ENCODE measurements at regions not wholly inside any gene's neighbourhood (a gene's known extent, or its start where the extent isn't known, plus 50 kb on each side); places are given as distances from the start of the nearest gene placed in this dataset.
"Not testable (repeated sequence)": the region's sequence is repeated elsewhere in the genome, so short reads cannot be mapped to it uniquely, and the experiment has no call there.

DNA sequence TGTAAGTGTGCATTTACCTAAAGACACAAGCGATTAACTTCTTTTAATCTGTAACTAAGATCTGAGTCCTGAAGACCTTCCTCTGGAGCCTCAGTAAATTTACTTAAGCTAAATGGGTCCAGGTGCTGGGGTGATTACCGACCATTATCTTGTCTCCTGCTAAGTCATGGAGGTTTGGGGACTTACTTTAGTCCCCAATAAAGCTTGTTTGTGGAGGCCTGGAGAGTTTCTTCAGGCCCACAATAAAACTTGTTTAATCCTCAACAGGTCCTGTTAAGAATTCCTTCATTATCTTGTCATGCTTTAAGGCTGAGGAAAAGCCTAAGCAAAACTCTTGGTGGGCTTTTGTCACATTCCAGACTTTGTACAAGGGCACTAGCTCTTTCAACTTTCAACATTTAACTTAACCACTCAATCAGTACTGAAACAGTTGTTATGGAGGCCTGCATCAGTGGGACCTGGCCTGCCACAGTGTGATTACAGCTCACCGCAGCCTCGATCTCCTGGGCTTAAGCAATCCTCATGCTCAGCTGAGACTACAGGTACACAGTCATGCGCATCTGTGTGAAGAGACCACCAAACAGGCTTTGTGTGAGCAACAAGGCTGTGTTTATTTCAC is 84.0 kb downstream of the FMO4 start:
- H3K27ac ChIP-seq: no peak overlapping the region
- H3K27me3 ChIP-seq (ENCODE audit: low read depth): no peaks in the 10 kb centered on the region
- H3K4me1 ChIP-seq: no peaks in the 10 kb centered on the region
- DNase-seq (no peak), ATAC-seq (no peak)
- H3K4me3 ChIP-seq: no peak overlapping the region
- no peaks in the 10 kb centered on the region for H3K36me3 ChIP-seq
- TF ChIP-seq, protein P1, sequence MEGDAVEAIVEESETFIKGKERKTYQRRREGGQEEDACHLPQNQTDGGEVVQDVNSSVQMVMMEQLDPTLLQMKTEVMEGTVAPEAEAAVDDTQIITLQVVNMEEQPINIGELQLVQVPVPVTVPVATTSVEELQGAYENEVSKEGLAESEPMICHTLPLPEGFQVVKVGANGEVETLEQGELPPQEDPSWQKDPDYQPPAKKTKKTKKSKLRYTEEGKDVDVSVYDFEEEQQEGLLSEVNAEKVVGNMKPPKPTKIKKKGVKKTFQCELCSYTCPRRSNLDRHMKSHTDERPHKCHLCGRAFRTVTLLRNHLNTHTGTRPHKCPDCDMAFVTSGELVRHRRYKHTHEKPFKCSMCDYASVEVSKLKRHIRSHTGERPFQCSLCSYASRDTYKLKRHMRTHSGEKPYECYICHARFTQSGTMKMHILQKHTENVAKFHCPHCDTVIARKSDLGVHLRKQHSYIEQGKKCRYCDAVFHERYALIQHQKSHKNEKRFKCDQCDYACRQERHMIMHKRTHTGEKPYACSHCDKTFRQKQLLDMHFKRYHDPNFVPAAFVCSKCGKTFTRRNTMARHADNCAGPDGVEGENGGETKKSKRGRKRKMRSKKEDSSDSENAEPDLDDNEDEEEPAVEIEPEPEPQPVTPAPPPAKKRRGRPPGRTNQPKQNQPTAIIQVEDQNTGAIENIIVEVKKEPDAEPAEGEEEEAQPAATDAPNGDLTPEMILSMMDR (IDR thresholded peaks at IDR 0.05): no peak
- intact Hi-C loops (cut with DNase I): no loop called here
- no peaks in the 10 kb centered on the region for H3K9me3 ChIP-seq

- H3K27ac ChIP-seq: no peak overlapping the region
- intact Hi-C loops (cut with DNase I): no loop called here
- no peak for DNase-seq
These were observed 81.9 kb upstream of the PRRC2C start for GRCh38 chr1:171403393-171403792.

GRCh38 chr1:171405391-171405714 is 80.0 kb upstream of the PRRC2C start:
- DNase-seq (no peak), ATAC-seq (no peak)
- intact Hi-C loops (cut with DNase I): no loop called here
- Histone ChIP-seq H3K27ac (no peak overlapping the region), H3K27me3 (ENCODE audit: low read depth) (no peaks in the 10 kb centered on the region), H3K36me3 (no peaks in the 10 kb centered on the region), H3K4me1 (no peaks in the 10 kb centered on the region), H3K4me3 (no peak overlapping the region), H3K9me3 (no peaks in the 10 kb centered on the region)
- TF ChIP-seq, protein P1 (IDR thresholded peaks at IDR 0.05): no peak

More at GRCh38 chr1:171403393-171403792, 81.9 kb upstream of the PRRC2C start:
- H3K27me3 ChIP-seq (ENCODE audit: low read depth): no peaks in the 10 kb centered on the region
- no peaks in the 10 kb centered on the region for H3K9me3 ChIP-seq
- no peaks in the 10 kb centered on the region for H3K4me1 ChIP-seq
- H3K36me3 ChIP-seq: no peaks in the 10 kb centered on the region
- TF ChIP-seq, protein P1 (IDR thresholded peaks at IDR 0.05): no peak
- no peak for ATAC-seq
- H3K4me3 ChIP-seq: no peak overlapping the region

DNA sequence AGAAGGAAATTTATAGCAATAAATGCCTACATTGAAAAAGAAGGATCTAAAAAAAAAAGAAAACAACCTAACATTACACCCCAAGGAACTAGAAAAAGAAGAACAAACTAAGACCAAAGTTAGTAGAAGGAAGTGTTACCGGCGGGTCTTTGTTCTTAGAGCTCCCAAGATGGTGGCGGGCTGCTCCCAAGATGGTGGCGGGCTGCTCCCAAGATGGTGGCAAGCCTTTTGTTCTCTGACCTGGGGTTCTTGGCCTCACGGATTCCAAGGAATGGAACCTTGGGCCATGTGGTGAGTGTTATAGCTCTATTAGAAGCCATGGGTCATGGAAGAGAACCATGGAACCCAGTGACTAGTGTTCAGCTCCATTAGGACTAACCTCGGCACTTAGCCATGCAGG is 71.8 kb upstream of the PRRC2C start:
- intact Hi-C loops (cut with DNase I); H3K27ac ChIP-seq; DNase-seq; ATAC-seq; H3K9me3 ChIP-seq; H3K36me3 ChIP-seq; H3K4me3 ChIP-seq; H3K27me3 ChIP-seq (ENCODE audit: low read depth); H3K4me1 ChIP-seq: not testable (repeated sequence)

- H3K4me3 ChIP-seq: no peak overlapping the region
- no peaks in the 10 kb centered on the region for H3K36me3 ChIP-seq
- DNase-seq (no peak), ATAC-seq (no peak)
- no peaks in the 10 kb centered on the region for H3K9me3 ChIP-seq
- no peaks in the 10 kb centered on the region for H3K4me1 ChIP-seq
- intact Hi-C loops (cut with DNase I): no loop called here
- no peaks in the 10 kb centered on the region for H3K27me3 ChIP-seq (ENCODE audit: low read depth)
- TF ChIP-seq, protein P1 (IDR thresholded peaks at IDR 0.05): no peak
- no peak overlapping the region for H3K27ac ChIP-seq
These were observed 66.8 kb upstream of the PRRC2C start for GRCh38 chr1:171418546-171418945.

- H3K4me3 ChIP-seq: no peak overlapping the region
- TF ChIP-seq, protein P1 (IDR thresholded peaks at IDR 0.05): no peak
- H3K9me3 ChIP-seq: no peaks in the 10 kb centered on the region
- H3K27ac ChIP-seq: no peak overlapping the region
- no peaks in the 10 kb centered on the region for H3K4me1 ChIP-seq
- ATAC-seq: no peak
- no peaks in the 10 kb centered on the region for H3K36me3 ChIP-seq
- intact Hi-C loops (cut with DNase I): no loop called here
- no peaks in the 10 kb centered on the region for H3K27me3 ChIP-seq (ENCODE audit: low read depth)
- no peak for DNase-seq
These were observed 64.5 kb upstream of the PRRC2C start for GRCh38 chr1:171420810-171421209.
